ENCODE measurements at regions not wholly inside any gene's neighbourhood (a gene's known extent, or its start where the extent isn't known, plus 50 kb on each side); places are given as distances from the start of the nearest gene placed in this dataset.

- no peak for TF ChIP-seq CTCF (IDR thresholded peaks at IDR 0.05; ENCODE audit: borderline replicate concordance, control extremely low read depth, extremely low read depth, insufficient read depth, missing control alignments)
- no peak for DNase-seq (ENCODE audit: low spot score)
- in situ Hi-C loops (cut with MboI; ENCODE audit: low sequenced_read_pairs, unreplicated experiment) = no loop called here
Measured at GRCh38 chr2:183718246-183718645, 594.0 kb downstream of the NUP35 start.

- no peak for DNase-seq (ENCODE audit: low spot score)
- in situ Hi-C loops (cut with MboI; ENCODE audit: low sequenced_read_pairs, unreplicated experiment) = no loop called here
- TF ChIP-seq CTCF (IDR thresholded peaks at IDR 0.05; ENCODE audit: borderline replicate concordance, control extremely low read depth, extremely low read depth, insufficient read depth, missing control alignments) = no peak
Measured at GRCh38 chr2:183723278-183723677, 599.0 kb downstream of the NUP35 start.

- no peak for DNase-seq (ENCODE audit: low spot score)
- no peak for TF ChIP-seq CTCF (IDR thresholded peaks at IDR 0.05; ENCODE audit: borderline replicate concordance, control extremely low read depth, extremely low read depth, insufficient read depth, missing control alignments)
- in situ Hi-C loops (cut with MboI; ENCODE audit: low sequenced_read_pairs, unreplicated experiment) = no loop called here
Measured at GRCh38 chr2:183729380-183729779, 605.1 kb downstream of the NUP35 start.

- DNase-seq (ENCODE audit: low spot score) = no peak
Measured at GRCh38 chr2:183740241-183740640, 616.0 kb downstream of the NUP35 start.

GRCh38 chr2:183752571-183752970, 628.3 kb downstream of the NUP35 start:
- no peak for TF ChIP-seq CTCF (IDR thresholded peaks at IDR 0.05; ENCODE audit: borderline replicate concordance, control extremely low read depth, extremely low read depth, insufficient read depth, missing control alignments)
- in situ Hi-C loops (cut with MboI; ENCODE audit: low sequenced_read_pairs, unreplicated experiment) = no loop called here
- DNase-seq (ENCODE audit: low spot score) = no peak

More at GRCh38 chr2:183740241-183740640, 616.0 kb downstream of the NUP35 start:
- in situ Hi-C loops (cut with MboI; ENCODE audit: low sequenced_read_pairs, unreplicated experiment) = no loop called here
- TF ChIP-seq CTCF (IDR thresholded peaks at IDR 0.05; ENCODE audit: borderline replicate concordance, control extremely low read depth, extremely low read depth, insufficient read depth, missing control alignments) = no peak

GRCh38 chr2:183759033-183759432, 634.8 kb downstream of the NUP35 start:
- no peak for TF ChIP-seq CTCF (IDR thresholded peaks at IDR 0.05; ENCODE audit: borderline replicate concordance, control extremely low read depth, extremely low read depth, insufficient read depth, missing control alignments)
- in situ Hi-C loops (cut with MboI; ENCODE audit: low sequenced_read_pairs, unreplicated experiment) = no loop called here
- DNase-seq (ENCODE audit: low spot score) = no peak

GRCh38 chr2:183773775-183774174, 649.5 kb downstream of the NUP35 start:
- DNase-seq (ENCODE audit: low spot score) = no peak
- in situ Hi-C loops (cut with MboI; ENCODE audit: low sequenced_read_pairs, unreplicated experiment) = no loop called here
- no peak for TF ChIP-seq CTCF (IDR thresholded peaks at IDR 0.05; ENCODE audit: borderline replicate concordance, control extremely low read depth, extremely low read depth, insufficient read depth, missing control alignments)
